Inflammatory macrophage (primary cell): ENCODE measurements at regions not wholly inside any gene's neighbourhood (a gene's known extent, or its start where the extent isn't known, plus 50 kb on each side); places are given as distances from the start of the nearest gene placed in this dataset.

ENCODE experiments used
- DNase-seq, 2 donors: peaks; one replicate each; pipeline ENCODE4 v3.0.0-alpha.2; 2020 to 2022

DNA sequence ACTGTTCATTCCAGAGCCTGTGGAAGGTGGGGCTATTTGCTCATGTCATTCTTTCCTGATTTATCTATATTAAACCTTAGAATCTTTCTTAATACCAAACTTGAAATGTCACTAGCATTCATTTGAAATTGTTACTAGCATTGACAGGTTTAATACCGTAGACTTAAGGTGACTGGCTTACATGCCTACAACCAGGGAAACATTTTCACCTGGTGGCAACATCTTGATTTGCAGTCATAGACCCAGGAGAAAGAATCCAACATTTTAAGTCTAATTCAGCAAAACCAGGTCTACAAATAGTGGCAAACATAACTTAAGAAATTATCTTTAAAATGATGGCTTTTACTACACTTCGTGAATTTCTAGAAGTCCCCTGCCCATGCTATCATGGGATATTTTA lies 353.7 kb downstream of the HTR7 start:
- DNase-seq = no peak

GRCh38 chr10:90526721-90527120 lies 331.1 kb downstream of the HTR7 start:
- no peak for DNase-seq

GRCh38 chr10:90530521-90530920 lies 327.3 kb downstream of the HTR7 start:
- DNase-seq = no peak

- no peak for DNase-seq
Measured at GRCh38 chr10:90557385-90557784, 300.5 kb downstream of the HTR7 start.

DNA sequence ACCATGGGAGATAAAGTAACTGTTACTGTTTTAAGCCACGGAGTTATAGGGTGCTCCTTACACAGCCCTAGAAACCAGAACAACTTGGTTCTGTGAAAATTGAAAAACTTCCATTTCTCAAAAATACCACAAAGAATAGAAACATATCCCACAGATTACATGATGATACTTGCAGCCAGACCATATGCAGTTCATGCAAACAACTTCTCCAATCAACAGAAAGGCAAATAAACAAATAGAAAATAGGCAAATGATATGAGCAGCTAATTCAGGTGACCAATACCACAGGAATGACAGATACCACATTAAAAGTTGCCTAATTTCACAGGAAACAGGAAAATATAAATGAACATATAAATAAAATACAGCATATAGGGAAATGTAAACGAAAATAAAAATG lies 297.5 kb downstream of the HTR7 start:
- no peak for DNase-seq

DNA sequence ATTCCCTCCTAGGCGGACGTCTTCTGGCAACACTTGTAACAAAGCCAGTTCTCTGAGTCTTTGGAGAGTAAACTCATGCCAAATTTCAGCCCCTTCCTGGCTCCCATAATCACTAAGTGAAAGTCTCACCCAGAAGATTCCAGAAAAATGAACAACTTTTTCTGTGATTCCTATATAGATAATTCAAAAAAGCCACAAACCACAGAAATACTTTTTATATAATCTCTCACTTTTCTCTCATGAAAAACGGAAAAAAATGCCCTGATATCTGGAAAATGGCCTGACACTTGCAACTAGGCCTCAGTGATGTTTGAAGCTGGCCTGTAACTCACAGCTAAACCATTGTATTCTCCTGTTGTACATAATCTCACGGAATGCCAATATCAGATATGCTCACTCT lies 296.2 kb downstream of the HTR7 start:
- no peak for DNase-seq

- no peak for DNase-seq
Measured at GRCh38 chr10:90571481-90572258, 286.2 kb downstream of the HTR7 start.

DNA sequence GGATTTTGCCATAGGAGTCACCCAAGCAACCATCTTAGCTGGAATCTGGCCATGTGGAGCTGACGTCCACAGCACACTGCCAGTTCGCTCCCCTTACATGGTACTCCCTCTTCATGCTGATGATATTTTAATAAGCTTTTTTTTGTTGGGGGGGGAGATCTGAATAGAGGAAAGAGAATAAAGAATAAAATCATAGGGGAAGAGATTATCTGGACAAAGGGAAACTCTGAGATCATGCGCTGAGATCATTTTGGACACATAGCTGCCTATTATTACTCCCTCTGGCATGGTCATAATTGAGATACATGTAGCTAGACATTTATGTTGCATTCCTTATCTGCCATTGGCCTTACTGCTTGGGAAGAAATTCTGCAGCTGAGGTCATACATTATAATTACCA lies 282.7 kb downstream of the HTR7 start:
- no peak for DNase-seq

DNA sequence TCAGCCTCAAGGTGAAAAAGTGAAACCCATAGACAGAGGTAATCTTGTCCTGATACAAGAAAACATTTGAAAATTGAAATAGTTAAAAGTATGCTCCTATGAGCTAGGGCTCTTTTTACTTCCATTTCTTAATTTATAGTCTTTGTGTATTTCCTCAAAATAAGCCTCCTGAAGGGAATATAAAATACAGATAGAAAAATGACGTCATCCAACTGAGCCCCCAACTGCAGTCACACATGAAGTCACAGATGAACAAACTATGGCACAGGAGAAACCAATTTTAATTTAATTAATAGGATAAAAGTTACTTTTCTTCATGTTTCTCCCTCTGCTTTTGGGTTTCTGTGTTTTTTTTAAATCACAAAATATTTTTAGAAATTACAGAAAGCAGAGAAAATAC lies 280.3 kb downstream of the HTR7 start:
- DNase-seq = no peak

DNA sequence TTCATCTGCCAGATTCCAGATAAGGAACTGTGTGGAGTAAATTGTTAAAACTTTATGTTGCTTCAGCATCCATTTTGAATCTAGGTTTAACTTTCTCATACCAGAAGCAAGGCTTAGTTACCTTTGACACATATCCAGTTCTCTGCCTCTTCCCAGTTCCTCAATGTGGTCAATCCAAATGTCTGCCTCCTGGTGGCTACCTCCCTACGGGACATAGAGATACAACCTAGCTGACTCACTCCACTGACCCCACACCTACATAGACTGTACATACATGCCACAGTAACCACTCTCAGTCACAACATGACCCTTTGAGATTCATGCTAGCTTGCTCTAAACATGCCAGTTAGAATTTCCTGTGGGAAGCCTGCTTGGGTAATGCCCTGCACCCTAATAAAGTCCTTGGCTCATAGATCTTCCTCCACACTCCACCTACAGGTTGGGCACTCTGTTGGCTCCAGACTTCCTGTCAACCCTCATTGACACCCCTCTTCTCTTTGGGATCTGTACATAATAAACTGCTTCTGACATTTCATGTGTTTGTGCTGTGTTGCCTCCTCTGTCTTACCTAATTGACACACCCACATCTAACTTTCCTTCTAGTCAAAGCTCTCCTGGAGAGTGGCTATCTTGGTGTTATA lies 278.1 kb downstream of the HTR7 start:
- peak; percentile 15 to 26 for DNase-seq

DNA sequence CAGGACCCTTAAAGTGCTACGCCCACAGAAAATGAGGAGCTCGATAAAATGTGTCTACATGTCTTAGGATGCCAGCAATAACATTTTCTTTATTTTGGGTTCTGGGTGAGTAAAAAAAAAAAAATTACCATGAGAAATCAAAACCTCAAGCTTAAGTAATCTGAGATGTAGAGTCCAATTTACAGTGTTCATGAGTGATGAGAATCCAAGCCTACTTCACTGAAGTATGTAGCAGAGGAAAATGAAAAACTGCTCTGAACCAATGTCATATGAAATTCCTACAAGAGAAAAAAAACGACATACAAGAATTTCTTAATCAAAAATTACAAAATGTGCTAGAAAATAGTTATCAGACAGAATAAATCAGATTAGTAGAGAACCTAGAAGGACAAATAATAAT lies 274.4 kb downstream of the HTR7 start:
- DNase-seq = no peak

- no peak for DNase-seq
Measured at GRCh38 chr10:90587081-90587491, 270.8 kb downstream of the HTR7 start.

DNA sequence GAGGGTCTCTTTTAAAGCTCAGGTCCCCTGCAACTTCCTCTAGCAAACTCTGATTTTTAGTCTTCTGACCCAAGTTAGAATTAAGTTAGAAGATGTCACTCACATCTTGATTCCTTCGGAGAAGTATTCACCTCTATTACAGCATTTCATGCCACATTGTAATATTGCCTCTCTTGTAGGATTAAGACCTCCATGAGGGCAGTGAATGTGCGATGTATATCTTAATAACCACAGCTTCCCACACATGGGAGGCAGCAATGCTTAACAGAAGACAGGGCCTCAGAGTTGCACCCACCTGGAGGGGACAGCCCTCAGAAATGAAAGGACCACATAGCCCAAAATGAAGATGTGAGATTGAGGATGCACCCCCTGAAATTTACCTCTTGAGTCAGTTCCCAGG lies 270.3 kb downstream of the HTR7 start:
- no peak for DNase-seq

- no peak for DNase-seq
Measured at GRCh38 chr10:90588222-90588621, 269.6 kb downstream of the HTR7 start.

DNA sequence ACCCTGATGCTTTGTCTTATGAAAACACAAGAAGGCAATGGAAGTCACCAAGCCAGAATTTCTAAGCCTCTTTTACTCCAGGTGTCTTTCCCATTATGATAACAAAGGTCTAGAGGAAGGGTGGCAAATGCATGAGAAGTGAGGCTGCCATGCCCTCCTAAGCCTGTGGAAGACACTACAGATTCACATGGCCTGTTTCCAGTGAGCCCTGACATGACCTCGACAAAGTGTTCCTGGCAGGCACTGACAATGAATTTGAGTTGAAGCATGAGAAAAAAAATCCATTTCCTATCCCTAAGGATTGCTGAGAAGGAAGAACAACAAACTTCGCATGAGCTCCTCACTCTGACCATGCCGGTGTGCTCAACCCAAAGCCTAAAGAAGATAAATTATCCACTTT lies 268.0 kb downstream of the HTR7 start:
- no peak for DNase-seq

DNA sequence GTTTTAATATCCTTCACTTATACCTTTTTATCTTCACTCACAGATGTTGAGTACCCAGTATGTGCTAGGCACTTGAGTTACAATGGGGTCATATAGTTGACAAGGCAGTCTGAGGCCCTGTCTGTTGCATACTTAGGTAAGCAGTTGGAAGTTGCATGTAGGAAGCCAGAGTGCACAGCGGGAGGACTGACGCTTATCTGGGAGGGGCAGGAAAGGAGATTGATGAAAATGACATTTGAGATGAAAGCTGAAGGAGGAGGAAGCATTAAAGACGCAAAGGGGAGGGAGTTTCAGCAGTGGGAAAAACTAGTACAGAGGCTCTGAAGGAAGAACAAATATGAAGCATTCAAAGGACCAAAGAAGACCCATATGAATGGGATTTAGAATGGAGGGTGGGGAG lies 266.2 kb downstream of the HTR7 start:
- no peak for DNase-seq

DNA sequence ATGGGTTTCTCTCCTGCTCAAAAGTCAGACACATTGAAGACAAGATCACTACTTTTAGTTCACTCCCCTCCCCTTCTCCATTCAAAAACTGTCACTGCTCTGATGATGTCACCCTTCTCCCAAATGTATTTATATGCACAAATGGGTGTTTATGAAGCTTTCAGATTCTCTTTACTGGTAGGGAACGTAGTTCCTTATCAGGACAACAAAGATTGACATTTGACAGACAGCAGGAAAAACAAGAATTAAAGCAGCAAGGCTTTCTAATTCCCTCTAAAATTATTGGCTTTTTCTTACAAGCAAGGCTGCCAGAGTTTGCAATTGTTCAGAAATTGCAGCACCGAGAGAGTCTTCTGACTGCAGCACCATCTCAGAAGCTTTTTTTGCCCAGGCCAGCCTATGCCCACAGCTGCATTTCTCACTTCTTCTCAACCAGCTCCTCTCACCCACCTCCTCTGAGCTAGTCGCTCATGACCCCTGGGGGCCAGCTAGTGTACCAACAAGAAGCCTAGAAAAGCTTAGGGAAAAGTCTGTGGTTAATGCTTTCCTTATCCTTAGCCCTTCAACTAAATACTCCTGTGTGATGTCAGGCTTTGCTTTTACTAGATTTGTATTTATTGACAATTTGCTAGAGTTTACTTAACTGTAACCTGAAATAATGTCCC lies 265.1 kb downstream of the HTR7 start:
- DNase-seq = peak in 1 of 2 donors; percentile 25

DNA sequence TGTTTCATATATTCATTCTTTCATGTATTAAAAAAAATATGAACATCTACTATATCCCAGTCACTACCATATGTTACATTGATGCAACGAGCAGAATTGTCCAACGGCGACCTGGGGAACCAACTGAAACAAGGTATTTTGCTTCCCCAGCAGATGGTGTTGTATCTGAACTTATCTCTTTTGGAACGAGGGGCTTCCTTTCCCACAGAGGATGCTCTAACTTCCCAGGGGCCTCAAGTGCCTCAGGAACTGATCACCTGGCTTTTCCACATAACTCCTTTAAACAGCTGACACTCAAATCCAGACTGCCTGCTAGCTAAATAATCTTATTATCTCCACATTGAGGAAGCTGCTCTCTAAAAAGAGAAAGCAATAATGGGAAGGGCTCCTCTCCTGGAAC lies 259.3 kb downstream of the HTR7 start:
- no peak for DNase-seq

GRCh38 chr10:90602862-90603610 lies 254.8 kb downstream of the HTR7 start:
- no peak for DNase-seq

GRCh38 chr10:90604636-90605035 lies 253.2 kb downstream of the HTR7 start:
- no peak for DNase-seq

DNA sequence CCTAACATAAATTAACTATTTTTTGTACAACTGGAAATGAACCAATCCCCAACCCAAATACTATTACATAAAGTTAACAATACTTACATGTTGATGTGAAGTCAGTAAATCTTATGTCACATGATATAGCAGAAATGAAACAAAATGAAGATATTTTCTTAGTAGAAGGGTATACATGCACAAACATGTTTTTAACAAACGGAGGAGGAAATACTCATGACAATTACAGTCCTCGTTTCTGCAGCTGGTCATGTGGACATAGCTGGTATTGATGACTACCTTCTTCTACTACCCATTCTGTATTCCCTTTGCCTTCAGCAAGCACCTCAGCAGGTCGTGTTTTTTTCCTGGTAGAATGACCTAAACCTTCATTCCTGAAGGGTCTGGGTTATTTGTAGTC lies 252.3 kb downstream of the HTR7 start:
- DNase-seq = no peak

- no peak for DNase-seq
Measured at GRCh38 chr10:90612276-90612675, 245.6 kb downstream of the HTR7 start.

GRCh38 chr10:90614631-90615030 lies 243.2 kb downstream of the HTR7 start:
- DNase-seq = no peak
